MM.1S (cell line): ENCODE measurements at regions not wholly inside any gene's neighbourhood (a gene's known extent, or its start where the extent isn't known, plus 50 kb on each side); places are given as distances from the start of the nearest gene placed in this dataset.

Experiments
- DNase-seq: peaks from one replicate; pipeline ENCODE4 v3.0.0-alpha.2; 2015
- H2AFZ ChIP-seq: fragments of 300-600 bp; sonication (generic); 2 replicates; pipeline ENCODE4 v1.6.0; 2016; ENCODE audit warnings: antibody characterized with exemption, low read length
- H3F3A ChIP-seq: fragments of 300-600 bp; sonication (generic); 2 replicates; pipeline ENCODE4 v1.6.1; 2016; ENCODE audit warnings: mild to moderate bottlenecking, antibody characterized with exemption, low read length, moderate library complexity, mixed read lengths; ENCODE audit not compliant: insufficient read depth
- H3K27ac ChIP-seq: fragments of 300-600 bp; sonication (generic); 2 replicates; pipeline ENCODE4 v1.5.1; 2016; ENCODE audit warnings: mild to moderate bottlenecking, low read length
- H3K27me3 ChIP-seq: fragments of 300-600 bp; sonication (generic); replicated peaks from 2 replicates; pipeline ENCODE4 v1.6.0; 2016; ENCODE audit warnings: low read length; ENCODE audit not compliant: insufficient read depth
- H3K36me3 ChIP-seq: fragments of 300-600 bp; sonication (generic); replicated peaks from 2 replicates; pipeline ENCODE4 v1.6.1; 2016; ENCODE audit warnings: mild to moderate bottlenecking, low read length, mixed read lengths; ENCODE audit not compliant: insufficient read depth
- H3K4me1 ChIP-seq: fragments of 300-600 bp; sonication (generic); 2 replicates; pipeline ENCODE4 v1.6.1; 2016; ENCODE audit warnings: low read length, mixed read lengths
- H3K4me2 ChIP-seq: fragments of 300-600 bp; sonication (generic); 2 replicates; pipeline ENCODE4 v1.6.0; 2016; ENCODE audit warnings: low read depth, low read length
- H3K4me3 ChIP-seq: fragments of 300-600 bp; sonication (generic); 2 replicates; pipeline ENCODE4 v1.5.1; 2016; ENCODE audit warnings: low read length, mixed read lengths
- H3K79me2 ChIP-seq: fragments of 300-600 bp; sonication (generic); 2 replicates; pipeline ENCODE4 v1.6.1; 2016; ENCODE audit warnings: mixed run types, low read length, mixed read lengths
- H3K9ac ChIP-seq: fragments of 300-600 bp; sonication (generic); 2 replicates; pipeline ENCODE4 v1.6.1; 2016; ENCODE audit warnings: low read length, mixed read lengths
- H3K9me2 ChIP-seq: fragments of 300-600 bp; sonication (generic); replicated peaks from 2 replicates; pipeline ENCODE4 v1.6.1; 2016; ENCODE audit warnings: mild to moderate bottlenecking, low read length, mixed read lengths; ENCODE audit not compliant: insufficient read depth
- H3K9me3 ChIP-seq: fragments of 300-600 bp; sonication (generic); replicated peaks from 2 replicates; pipeline ENCODE4 v1.6.1; 2016; ENCODE audit warnings: mild to moderate bottlenecking, low read length, mixed read lengths; ENCODE audit not compliant: insufficient read depth
- H4K20me1 ChIP-seq: fragments of 300-600 bp; sonication (generic); 2 replicates; pipeline ENCODE4 v1.6.1; 2016; ENCODE audit warnings: mild to moderate bottlenecking, low read length, moderate library complexity, mixed read lengths; ENCODE audit not compliant: insufficient read depth
- EZH2 ChIP-seq: fragments of 300-600 bp; sonication (generic); optimal IDR thresholded peaks from 2 replicates; pipeline ENCODE3; 2017; ENCODE audit warnings: low read depth, mild to moderate bottlenecking, antibody characterized with exemption, low read length, mixed read lengths
- EZH2phosphoT487 ChIP-seq: fragments of 300-600 bp; sonication (generic); IDR thresholded peaks from 2 replicates; pipeline ENCODE4 v1.6.1; 2018; ENCODE audit warnings: antibody characterized with exemption, low read length
- TF ChIP-seq, protein P1 (sequence below): fragments of 300-600 bp; sonication (generic); IDR thresholded peaks from 2 replicates; pipeline ENCODE4 v1.5.1; 2016; ENCODE audit warnings: antibody characterized with exemption, low read length, mixed read lengths

DNA sequence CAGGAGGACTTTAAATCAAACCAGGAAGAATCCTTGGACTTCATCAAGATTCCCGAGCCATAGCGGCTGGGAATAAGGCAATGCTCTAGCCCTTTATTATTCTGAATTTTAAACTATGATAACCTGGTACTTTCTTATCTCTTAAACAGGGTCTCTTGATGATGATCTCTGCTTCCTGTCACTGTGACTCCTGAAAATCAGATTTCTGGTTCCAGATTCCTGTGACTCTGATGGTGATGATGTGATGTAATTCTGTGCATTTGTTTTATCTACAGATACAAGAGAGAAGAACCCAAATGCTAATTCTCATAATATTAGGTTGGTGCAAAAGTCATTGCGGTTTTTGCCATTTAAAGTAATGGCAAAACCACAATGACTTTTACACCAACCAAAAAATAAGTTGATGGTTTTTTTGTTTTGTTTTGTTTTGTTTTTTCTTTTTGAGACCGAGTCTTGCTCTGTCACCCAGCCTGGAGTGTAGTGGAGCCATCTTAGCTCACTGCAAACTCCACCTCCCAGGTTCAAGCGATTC is 116.3 kb upstream of the CREB1 start:
- H3K4me2 ChIP-seq, result no peak overlapping the region

DNA sequence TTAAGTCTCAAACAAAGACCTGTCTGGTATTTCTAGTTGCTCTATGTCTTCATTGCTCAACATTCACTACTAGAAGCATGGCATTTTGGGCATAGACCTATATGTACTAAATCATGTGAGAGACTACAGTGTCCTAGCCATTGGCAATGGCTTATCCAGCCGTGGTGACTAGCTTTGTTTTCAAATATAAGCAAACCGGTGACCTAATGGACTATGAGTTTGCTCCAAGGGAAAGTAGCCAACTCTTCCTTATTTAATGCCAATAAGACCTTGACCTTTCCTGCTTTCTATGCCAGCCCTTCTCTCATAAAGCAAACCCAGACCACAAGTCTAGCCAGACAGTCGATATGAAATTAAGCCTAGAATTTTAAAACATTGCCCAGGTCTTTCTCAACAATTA is 113.7 kb upstream of the CREB1 start:
- no peak for DNase-seq
- Histone ChIP-seq H3K4me2 (no peak overlapping the region), H4K20me1 (no peaks in the 10 kb centered on the region), H3K4me3 (no peak overlapping the region), H3K9ac (no peak overlapping the region), H3K27ac (no peak overlapping the region), H3K27me3 (no peaks in the 10 kb centered on the region), H3F3A (no peaks in the 10 kb centered on the region), H3K9me2 (no peaks in the 10 kb centered on the region), H2AFZ (no peak overlapping the region), H3K79me2 (no peaks in the 10 kb centered on the region), H3K9me3 (no peaks in the 10 kb centered on the region), H3K36me3 (no peaks in the 10 kb centered on the region), H3K4me1 (no peaks in the 10 kb centered on the region)
- TF ChIP-seq, protein P1, sequence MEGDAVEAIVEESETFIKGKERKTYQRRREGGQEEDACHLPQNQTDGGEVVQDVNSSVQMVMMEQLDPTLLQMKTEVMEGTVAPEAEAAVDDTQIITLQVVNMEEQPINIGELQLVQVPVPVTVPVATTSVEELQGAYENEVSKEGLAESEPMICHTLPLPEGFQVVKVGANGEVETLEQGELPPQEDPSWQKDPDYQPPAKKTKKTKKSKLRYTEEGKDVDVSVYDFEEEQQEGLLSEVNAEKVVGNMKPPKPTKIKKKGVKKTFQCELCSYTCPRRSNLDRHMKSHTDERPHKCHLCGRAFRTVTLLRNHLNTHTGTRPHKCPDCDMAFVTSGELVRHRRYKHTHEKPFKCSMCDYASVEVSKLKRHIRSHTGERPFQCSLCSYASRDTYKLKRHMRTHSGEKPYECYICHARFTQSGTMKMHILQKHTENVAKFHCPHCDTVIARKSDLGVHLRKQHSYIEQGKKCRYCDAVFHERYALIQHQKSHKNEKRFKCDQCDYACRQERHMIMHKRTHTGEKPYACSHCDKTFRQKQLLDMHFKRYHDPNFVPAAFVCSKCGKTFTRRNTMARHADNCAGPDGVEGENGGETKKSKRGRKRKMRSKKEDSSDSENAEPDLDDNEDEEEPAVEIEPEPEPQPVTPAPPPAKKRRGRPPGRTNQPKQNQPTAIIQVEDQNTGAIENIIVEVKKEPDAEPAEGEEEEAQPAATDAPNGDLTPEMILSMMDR, result no peak
- TF ChIP-seq EZH2 (no peak), EZH2phosphoT487 (no peak)

More for the DNA sequence above, 116.3 kb upstream of the CREB1 start:
- Histone ChIP-seq H3K4me1 (peaks cover 8% of the 10 kb centered on the region), H3K27me3 (no peaks in the 10 kb centered on the region), H3K79me2 (no peaks in the 10 kb centered on the region), H3K4me3 (no peak overlapping the region), H3K9me3 (no peaks in the 10 kb centered on the region), H2AFZ (no peak overlapping the region), H3K27ac (no peak overlapping the region), H3K36me3 (no peaks in the 10 kb centered on the region), H4K20me1 (no peaks in the 10 kb centered on the region), H3K9ac (no peak overlapping the region), H3K9me2 (no peaks in the 10 kb centered on the region), H3F3A (peaks cover 5% of the 10 kb centered on the region; the same call in 1 of the 2 replicates)
- TF ChIP-seq, protein P1, result no peak
- no peak for TF ChIP-seq EZH2
- TF ChIP-seq EZH2phosphoT487, result no peak
- DNase-seq, result no peak

DNA sequence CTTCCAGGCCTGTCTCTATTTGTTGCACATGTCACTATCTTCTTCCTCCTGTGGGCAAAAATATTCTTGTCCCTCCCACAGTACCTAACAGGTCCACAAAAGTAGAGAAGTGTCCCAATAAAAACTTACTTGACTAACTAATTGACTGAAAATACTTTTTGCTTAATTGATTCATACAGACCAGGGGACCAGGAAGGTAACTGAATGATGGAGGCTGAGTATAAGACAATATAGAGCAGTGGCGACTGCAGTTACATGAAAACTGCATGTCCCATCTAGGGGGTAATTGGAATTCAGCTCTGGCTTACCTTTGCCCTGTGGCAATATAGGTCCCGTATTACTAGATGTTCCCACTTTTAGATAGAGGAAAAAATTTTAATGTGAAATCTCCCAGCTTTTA is 112.9 kb upstream of the CREB1 start:
- no peaks in the 10 kb centered on the region for H3F3A ChIP-seq
- H3K27ac ChIP-seq, result no peak overlapping the region
- no peak overlapping the region for H3K9ac ChIP-seq
- no peaks in the 10 kb centered on the region for H3K9me2 ChIP-seq
- no peaks in the 10 kb centered on the region for H3K27me3 ChIP-seq
- H3K36me3 ChIP-seq, result no peaks in the 10 kb centered on the region
- no peaks in the 10 kb centered on the region for H3K4me1 ChIP-seq
- no peak overlapping the region for H3K4me2 ChIP-seq
- no peak overlapping the region for H3K4me3 ChIP-seq
- no peak overlapping the region for H2AFZ ChIP-seq
- H3K79me2 ChIP-seq, result no peaks in the 10 kb centered on the region
- no peaks in the 10 kb centered on the region for H4K20me1 ChIP-seq
- DNase-seq, result no peak
- TF ChIP-seq EZH2phosphoT487 (no peak), EZH2 (no peak)
- TF ChIP-seq, protein P1, result no peak
- no peaks in the 10 kb centered on the region for H3K9me3 ChIP-seq
